GM12875 (cell line): ENCODE measurements at regions not wholly inside any gene's neighbourhood (a gene's known extent, or its start where the extent isn't known, plus 50 kb on each side); places are given as distances from the start of the nearest gene placed in this dataset.

Experiments
- H3K4me3 ChIP-seq: one replicate; pipeline ENCODE4 v1.5.1; 2011; ENCODE audit warnings: low read depth, low read length, control low read depth
- TF ChIP-seq, protein P1 (sequence below): IDR thresholded peaks from 2 replicates; pipeline ENCODE4 v1.5.1; 2011; ENCODE audit warnings: low read depth, mild to moderate bottlenecking, control low read depth, inconsistent platforms, low read length, moderate library complexity, borderline replicate concordance; ENCODE audit not compliant: insufficient read depth

DNA sequence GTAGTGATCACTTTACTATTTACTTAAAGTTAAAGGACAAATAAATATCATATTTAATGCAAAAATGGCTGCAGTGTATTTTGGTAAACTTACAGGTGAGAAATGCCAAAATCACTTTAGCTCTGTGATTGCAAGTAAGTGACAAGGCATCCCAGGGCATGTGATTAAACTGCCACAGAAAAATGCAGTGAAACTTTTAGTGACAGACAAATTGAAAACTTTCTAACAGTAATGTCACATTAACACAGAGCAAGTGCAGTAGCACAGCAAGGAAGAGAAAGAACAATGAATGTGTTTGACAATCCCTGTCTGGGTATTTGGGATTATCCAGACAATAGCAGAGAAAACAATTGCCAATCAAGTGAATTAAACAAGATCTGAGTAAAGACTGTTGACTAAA is 606.8 kb downstream of the SLCO4C1 start:
- TF ChIP-seq, protein P1, sequence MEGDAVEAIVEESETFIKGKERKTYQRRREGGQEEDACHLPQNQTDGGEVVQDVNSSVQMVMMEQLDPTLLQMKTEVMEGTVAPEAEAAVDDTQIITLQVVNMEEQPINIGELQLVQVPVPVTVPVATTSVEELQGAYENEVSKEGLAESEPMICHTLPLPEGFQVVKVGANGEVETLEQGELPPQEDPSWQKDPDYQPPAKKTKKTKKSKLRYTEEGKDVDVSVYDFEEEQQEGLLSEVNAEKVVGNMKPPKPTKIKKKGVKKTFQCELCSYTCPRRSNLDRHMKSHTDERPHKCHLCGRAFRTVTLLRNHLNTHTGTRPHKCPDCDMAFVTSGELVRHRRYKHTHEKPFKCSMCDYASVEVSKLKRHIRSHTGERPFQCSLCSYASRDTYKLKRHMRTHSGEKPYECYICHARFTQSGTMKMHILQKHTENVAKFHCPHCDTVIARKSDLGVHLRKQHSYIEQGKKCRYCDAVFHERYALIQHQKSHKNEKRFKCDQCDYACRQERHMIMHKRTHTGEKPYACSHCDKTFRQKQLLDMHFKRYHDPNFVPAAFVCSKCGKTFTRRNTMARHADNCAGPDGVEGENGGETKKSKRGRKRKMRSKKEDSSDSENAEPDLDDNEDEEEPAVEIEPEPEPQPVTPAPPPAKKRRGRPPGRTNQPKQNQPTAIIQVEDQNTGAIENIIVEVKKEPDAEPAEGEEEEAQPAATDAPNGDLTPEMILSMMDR: no peak
- no peak overlapping the region for H3K4me3 ChIP-seq

DNA sequence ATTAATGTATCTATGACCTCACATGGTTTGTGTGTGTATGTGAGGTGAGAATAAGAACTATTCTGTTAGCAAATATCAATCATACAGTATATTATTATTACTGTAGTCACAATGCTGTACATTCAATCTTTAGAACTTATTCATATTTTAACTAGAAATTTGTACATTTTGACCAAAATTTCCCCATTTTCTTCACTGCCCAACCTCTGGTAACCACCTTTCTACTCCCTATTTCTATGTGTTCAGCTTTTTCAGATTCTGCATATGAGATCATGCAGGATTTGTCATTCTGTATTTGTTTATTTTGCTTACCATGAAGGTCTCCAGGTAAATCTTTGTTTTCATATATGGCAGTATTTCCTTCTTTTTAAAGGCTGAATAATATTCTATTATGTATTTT is 607.9 kb downstream of the SLCO4C1 start:
- TF ChIP-seq, protein P1: no peak
- no peak overlapping the region for H3K4me3 ChIP-seq

DNA sequence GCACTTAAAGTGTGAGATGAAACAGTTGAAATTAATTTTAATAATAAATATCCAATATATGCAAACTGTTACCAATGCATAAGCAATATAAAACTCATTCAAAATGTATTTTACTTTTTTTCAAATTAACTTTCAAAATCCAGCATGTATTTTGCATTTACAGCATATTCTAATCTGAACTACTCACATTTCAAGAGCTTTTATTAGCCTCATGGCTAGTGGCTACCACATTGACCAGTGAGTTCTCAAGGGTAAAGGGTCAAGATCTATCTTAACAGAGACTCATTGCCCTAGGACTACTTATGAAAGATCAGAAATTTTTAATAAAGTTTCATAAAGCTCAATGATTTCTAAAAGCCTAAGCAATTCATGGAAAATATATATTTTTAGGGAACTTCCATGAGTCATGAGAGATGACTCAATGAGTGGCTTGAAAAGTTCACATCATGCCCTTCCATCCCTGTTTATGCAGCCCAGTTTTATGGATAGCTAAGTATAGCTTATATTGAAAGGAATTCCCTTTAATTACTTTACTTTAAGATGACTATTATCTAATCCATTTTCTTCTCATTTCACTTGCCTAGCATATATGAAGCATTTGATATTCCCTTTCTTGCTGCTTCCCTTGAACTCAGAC is 608.6 kb downstream of the SLCO4C1 start:
- H3K4me3 ChIP-seq: no peak overlapping the region
- TF ChIP-seq, protein P1: no peak

DNA sequence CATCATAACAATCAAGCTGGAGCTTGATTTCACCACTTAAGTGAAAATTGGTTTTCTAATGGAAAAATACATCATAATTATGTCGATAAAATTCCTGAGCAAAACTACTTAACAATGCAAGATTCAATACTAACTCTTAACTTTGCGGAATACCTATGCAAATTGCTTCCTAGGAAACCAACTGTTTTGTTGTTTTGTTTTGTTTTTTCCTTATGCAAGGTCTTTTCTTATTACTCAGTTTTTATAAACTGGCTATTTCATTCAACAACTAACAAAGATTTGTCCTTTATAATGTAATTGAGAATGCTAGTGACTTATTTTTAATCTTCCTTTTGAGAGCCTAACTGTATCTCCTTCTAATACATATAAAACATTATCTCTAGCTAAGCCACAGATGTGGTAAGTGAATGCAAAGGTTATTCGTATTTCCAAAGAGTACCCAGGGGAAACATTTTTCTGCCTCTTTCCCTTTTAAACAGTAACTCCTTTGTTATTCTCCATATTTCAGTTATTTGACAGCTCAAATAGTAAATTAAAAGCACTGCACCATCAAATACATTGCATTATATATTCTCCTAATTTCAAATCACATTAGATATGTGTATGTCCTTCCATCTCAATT is 609.4 kb downstream of the SLCO4C1 start:
- no peak overlapping the region for H3K4me3 ChIP-seq
- TF ChIP-seq, protein P1: no peak

DNA sequence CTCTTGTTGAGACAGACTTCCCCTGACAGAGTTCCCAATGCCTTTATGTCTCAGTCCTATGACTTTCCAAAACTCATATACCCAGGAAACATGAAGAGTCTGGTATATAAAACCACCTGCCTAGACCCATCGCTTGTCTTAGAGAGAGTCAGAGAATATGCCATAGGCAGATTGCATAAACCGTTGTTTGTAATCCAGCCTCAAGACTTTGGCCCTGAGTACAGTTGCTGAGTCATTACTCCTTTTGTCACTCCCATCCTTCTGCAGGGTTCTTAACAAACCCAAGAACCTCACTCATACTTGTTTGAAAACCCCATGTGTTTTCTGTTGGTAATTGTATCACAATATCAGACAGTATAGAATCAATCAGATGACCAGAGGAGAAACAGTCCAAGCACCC is 616.3 kb downstream of the SLCO4C1 start:
- TF ChIP-seq, protein P1: no peak
- no peak overlapping the region for H3K4me3 ChIP-seq

DNA sequence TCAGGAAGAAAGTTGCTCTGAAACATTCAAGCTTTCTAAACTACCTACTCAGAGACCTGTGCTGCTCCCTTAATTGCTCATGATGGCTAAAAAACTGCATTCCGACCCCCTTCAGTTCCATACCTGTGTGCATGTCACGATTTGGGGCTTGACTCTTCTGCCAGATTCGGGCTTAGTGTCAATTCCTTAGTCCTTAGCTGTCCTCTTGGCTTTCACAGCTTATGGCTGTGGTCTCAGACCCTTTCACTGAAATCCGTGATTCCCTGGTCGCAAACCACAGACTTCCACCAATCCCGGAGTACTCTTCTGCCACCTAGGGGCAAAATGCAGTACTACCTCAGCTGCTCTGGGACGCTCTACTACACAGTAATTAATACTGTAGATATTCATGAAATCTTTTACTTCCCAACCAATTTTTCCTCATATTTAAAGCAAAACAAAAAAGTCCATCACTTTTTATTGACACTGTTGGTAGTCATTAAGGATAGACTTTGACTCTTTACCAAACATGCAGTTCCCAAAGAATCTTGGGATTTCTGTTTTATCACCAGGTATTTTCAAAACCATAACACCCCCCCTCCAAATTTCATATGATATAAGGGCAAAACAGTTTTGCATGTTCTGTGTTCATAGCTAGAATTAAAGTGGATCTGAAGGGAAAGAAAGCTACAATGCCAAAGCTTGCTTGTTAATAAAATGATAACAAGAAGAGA is 617.4 kb downstream of the SLCO4C1 start:
- no peak overlapping the region for H3K4me3 ChIP-seq
- TF ChIP-seq, protein P1: peak; percentile 84
